Lower leg skin (tissue), 3 donors: ENCODE measurements at regions not wholly inside any gene's neighbourhood (a gene's known extent, or its start where the extent isn't known, plus 50 kb on each side); places are given as distances from the start of the nearest gene placed in this dataset.

Source experiments
- CTCF ChIP-seq, 3 donors: fragments of 450-650 bp; IDR thresholded peaks; one replicate each; pipeline ENCODE4 v1.5.1; 2016; ENCODE audit warnings: antibody characterized with exemption in 3 of 3, mild to moderate bottlenecking in 3 of 3, moderate library complexity in 2 of 3
- POLR2A ChIP-seq, 2 donors: fragments of 450-650 bp; IDR thresholded peaks; one replicate each; pipeline ENCODE4 v1.6.1; 2016 to 2017; ENCODE audit warnings: antibody characterized with exemption in 2 of 2, mild to moderate bottlenecking in 1 of 2, moderate library complexity in 1 of 2

- TF ChIP-seq POLR2A (IDR thresholded peaks at IDR 0.05) (no peak), CTCF (IDR thresholded peaks at IDR 0.05) (no peak)
These were observed 121.0 kb upstream of the LSM14A start for GRCh38 chr19:34051255-34051654.
